Lower leg skin (tissue), 3 donors: ENCODE measurements at regions not wholly inside any gene's neighbourhood (a gene's known extent, or its start where the extent isn't known, plus 50 kb on each side); places are given as distances from the start of the nearest gene placed in this dataset.

Source experiments
- POLR2A ChIP-seq, 2 donors: fragments of 450-650 bp; IDR thresholded peaks; one replicate each; pipeline ENCODE4 v1.6.1; 2016 to 2017; ENCODE audit warnings: antibody characterized with exemption in 2 of 2, mild to moderate bottlenecking in 1 of 2, moderate library complexity in 1 of 2
- TF ChIP-seq, protein P1 (sequence below), 3 donors: fragments of 450-650 bp; IDR thresholded peaks; one replicate each; pipeline ENCODE4 v1.5.1; 2016; ENCODE audit warnings: antibody characterized with exemption in 3 of 3, mild to moderate bottlenecking in 3 of 3, moderate library complexity in 2 of 3

DNA sequence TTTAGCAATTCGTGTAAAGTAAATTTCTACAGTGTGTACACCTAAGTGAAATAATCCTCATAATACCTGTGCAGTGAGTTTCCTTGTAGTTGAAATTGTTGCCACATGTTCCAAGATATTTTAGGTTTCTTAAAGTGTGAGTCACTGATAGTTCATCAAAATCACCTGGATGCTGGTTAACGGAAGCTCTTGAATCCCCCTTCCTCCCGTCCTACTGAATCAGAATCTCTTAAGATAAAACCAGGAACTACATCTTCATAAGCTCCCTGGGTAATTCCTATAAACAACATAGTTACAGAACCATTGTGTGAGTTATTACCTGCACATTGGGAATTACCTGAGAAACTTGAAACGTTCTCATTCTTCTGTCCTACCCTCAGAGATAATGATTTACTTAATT is 197.4 kb upstream of the HS3ST1 start:
- no peak for TF ChIP-seq POLR2A (IDR thresholded peaks at IDR 0.05)
- TF ChIP-seq, protein P1, sequence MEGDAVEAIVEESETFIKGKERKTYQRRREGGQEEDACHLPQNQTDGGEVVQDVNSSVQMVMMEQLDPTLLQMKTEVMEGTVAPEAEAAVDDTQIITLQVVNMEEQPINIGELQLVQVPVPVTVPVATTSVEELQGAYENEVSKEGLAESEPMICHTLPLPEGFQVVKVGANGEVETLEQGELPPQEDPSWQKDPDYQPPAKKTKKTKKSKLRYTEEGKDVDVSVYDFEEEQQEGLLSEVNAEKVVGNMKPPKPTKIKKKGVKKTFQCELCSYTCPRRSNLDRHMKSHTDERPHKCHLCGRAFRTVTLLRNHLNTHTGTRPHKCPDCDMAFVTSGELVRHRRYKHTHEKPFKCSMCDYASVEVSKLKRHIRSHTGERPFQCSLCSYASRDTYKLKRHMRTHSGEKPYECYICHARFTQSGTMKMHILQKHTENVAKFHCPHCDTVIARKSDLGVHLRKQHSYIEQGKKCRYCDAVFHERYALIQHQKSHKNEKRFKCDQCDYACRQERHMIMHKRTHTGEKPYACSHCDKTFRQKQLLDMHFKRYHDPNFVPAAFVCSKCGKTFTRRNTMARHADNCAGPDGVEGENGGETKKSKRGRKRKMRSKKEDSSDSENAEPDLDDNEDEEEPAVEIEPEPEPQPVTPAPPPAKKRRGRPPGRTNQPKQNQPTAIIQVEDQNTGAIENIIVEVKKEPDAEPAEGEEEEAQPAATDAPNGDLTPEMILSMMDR (IDR thresholded peaks at IDR 0.05), result no peak
